ENCODE measurements at regions not wholly inside any gene's neighbourhood (a gene's known extent, or its start where the extent isn't known, plus 50 kb on each side); places are given as distances from the start of the nearest gene placed in this dataset.
"Not testable (repeated sequence)": the region's sequence is repeated elsewhere in the genome, so short reads cannot be mapped to it uniquely, and the experiment has no call there.

DNA sequence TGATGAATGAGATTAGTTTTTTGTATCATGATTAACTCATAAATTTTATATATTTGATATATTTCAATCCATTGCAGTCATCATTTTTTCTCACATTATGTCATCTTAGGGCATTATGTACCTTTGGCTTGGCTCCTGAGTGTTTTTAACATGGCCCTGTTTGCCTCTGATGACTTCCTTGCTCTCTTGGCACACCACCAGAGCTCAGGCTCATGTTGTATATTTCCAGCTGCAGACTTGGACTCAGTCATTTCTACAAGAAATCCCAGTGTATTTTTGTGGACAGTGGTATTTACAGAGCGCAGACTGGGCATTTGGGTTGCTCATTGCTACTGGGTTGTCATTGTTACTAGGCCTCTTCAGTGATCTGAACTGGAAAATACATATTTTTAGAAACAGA lies 188.5 kb downstream of the ADRA2A start:
- DNase-seq (ENCODE audit: low read depth in 2 of 2) = no peak

DNA sequence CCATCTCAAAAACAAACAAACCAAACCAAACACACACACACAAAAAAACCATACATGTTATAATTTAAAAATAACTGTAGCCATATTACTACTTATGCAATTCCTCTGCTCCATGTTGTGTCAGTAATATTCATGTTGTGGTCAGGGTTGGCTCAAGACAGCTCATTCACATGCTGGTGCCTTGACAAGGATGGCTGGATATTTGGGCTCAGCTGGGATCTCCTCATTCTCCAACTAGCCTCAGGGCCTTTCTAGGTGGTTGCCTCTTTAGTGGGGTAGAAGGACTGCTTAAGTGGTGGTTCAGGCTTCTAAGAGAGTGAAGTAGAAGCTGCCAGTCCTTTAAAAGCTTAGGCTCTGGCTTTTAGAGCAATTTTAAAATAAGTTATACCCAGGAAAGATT lies 189.3 kb downstream of the ADRA2A start:
- no peak for DNase-seq (ENCODE audit: low read depth in 2 of 2)

DNA sequence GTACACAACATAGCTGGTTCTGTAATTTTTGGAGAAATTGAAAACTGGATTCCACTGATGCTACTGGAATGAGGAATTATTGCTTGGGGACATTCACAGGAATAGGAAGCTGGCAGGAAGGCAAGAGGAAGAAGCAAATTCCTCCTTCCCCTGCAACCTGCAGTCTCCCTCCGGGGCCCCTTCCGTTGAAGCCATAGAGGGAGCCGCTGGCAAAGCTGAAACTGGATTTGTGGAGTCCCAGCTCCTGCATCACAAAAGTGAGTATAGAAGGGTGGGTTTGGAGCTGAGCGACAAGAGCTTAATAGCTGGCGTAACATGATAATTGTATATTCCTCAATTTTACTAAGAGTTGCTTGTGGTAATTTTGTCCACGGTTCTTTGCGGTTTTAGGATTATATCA lies 190.8 kb downstream of the ADRA2A start:
- DNase-seq (ENCODE audit: low read depth in 2 of 2) = no peak

DNA sequence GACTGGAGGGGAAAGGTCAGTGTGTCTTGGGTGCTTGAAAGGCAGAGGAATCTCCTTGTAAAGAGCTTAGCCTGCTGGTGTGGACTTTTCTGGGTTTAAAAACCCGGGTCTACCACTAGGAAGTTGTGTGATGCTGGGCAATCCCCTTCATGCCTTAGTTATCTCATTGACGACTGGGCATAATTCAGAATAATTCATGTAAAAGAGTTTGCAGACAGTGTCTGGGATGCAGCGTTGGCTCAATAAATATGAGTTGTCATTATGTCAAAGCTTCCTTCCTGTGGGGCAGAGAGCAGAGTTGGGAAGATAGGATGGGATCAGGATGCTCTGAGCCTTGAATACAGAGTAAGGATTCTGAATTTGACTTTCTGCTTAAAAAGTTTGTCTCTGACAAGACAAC lies 196.4 kb downstream of the ADRA2A start:
- DNase-seq (ENCODE audit: low read depth in 2 of 2) = no peak

DNA sequence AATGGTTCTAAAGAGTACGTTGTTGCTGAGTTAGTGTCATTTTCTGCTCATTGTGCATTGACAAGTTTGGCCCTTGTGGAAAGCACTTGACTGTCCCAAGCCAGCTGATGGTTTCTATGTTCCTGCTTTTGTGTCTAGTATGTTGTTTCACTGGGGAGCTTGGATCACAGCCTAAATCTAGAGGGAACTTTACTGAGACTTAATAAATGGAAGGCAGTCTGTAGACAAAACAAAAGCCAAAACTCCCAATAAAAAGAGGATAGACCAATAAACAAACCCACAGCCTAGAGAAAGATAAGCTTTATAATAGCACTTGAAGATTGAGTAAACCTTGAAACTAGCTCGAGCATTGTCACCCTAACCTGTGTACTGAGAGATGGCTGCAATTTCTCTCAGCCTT lies 196.8 kb downstream of the ADRA2A start:
- no peak for DNase-seq (ENCODE audit: low read depth in 2 of 2)

DNA sequence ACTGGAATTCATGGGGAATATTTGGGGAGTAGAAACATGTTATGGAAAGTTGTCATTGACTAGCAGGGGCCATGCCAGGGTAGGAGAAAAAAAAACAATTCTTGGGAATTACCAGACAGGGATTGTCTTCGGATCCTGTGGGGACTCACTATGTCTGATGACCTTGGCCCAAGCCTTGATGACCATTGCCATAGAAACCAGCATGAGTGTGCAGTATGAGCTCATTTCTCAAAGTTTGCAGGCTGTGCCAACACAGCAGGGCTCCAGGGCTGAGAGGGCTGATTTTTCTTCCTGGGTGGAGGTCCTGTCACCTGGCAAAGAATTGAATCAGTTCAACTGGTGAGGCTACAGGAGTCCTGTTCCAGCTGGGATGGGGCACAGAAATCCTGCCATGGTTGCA lies 198.3 kb downstream of the ADRA2A start:
- no peak for DNase-seq (ENCODE audit: low read depth in 2 of 2)

DNA sequence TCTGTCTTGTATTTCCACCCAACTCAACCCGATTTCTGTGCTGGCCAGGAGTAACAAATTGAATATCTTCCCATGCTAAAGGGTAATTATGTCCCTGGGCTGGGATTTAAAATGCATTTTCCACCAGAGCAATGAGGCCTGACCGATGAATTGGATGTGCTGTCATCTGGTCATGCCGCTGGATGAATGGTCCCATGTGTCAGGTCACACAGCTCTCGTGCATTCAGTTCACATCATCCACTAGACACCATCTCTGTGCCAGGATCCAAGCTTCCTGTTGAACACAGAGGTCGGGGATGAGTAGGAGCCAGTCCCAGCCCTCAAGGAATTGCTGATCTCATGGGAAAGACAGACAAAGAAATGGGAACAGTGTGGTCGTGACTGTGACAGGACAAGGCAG lies 200.8 kb downstream of the ADRA2A start:
- DNase-seq (ENCODE audit: low read depth in 2 of 2) = no peak

DNA sequence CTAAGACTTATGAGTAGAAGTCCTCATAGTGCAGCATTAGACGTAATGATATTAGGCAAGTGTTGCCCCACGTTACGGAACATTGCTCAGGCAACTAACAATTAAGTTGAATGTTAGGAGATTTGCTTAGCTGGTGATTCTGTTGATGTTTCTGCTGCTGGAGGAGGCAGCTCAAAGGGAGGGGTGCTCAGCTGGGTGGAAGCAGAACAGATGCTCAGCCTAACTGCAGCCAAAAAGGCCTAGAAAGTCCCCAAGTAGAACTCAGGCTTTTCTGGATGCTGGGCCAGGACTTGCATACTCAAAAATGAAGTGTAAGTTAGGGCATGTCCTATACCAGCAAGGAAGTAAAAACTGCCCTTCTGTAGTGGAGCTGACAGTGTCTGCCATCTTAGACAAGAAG lies 201.4 kb downstream of the ADRA2A start:
- no peak for DNase-seq (ENCODE audit: low read depth in 2 of 2)

DNA sequence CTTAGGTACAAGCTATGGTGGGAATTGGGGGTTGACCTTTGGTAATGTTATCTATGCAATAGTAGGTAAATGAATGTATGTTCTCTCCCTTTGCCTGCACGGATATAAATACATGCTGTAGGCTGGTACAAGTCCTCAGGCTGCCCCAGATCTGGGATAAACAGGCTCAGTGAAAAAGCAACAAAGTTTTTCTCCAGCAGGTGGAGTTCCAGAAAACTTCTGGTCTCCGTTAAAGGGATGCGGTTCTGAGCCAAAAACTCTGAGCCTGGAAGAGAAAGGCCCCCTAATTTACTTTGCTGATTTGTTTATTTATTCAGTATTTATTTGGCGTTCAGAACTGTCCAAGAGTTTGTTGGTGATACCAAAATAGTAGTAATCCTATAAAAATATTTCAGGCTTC lies 204.7 kb downstream of the ADRA2A start:
- no peak for DNase-seq (ENCODE audit: low read depth in 2 of 2)

DNA sequence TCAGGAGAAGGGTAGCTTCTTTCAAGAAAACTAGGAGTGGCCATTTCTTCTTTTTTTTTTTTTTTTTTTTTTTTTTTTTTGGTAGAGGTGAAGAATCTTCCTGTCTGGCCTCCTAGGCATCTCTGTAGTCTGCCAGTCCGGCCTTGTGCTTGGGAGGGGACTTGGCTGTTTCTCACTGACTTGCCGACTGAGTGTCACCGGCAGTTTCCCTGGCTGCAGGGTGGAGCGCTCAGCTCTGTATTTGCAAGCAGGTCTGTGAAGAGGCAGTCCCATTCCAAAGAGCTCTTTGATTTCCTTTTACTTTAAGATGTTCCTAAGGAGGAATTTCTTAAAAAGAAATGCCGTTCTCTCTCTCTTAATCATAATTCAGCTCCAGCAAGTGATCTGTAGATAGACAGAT lies 212.6 kb downstream of the ADRA2A start:
- no peak for DNase-seq (ENCODE audit: low read depth in 2 of 2)

DNA sequence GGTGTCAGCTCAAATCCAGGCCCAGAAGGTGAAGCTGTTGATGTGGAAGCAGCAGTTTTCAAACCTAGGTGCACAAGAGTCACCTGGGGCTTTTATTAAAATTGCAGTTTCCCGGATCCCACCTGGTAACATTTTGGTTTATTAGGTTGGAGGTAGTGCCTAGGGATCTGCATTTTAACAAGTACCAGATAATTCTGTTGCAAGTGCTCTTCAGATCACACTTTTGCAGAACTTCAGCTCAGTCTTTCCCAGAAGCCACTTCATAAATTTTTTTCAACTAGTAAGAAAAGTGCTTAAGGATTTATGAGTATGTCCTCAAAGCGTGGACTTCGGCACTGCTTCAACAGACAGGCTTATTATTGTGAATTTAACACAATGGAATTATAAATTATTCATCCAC lies 213.8 kb downstream of the ADRA2A start:
- DNase-seq (ENCODE audit: low read depth in 2 of 2) = no peak

DNA sequence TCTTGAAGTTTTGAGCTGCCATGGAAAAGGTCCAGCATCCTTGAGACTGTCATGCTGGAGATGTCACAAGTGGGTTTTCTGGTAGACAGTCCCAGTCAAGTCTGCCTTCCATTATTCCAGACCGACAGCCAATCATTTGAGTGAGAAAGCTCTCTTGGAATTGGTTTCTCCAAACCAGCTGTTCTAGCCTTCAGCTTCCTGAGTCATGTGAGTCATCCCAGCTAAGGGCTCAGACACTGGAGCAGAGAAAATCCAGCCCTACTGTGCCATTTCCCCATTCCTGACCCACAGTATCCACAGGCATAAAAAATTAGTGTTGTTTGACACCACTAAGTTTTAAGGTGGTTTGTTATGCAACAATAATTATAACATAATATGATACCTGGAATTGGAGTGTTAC lies 219.0 kb downstream of the ADRA2A start:
- no peak for DNase-seq (ENCODE audit: low read depth in 2 of 2)

DNA sequence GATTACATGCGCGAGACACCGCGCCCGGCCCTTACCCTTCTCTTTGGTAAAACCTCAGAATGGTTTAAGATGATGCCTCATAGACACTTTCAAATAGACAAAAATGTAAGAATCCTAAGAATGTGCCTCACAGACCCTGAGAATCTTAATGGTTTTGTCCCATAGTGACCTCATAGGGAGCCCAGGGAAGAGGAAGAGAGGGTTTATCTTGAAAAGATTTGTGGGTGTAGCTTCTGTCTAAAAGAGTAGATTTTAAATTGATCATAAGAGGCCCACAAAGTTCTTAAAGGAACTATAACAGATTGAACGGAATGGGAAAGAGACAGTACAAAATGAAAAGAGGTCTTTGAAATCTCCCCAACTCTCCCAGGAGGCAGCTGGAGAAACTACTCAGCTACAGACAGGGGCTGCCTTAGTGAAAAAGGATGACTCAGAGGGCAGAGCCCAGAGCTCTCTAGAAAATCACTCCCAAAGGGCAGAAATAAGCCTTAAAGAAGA lies 220.6 kb downstream of the ADRA2A start:
- no peak for DNase-seq (ENCODE audit: low read depth in 2 of 2)

DNA sequence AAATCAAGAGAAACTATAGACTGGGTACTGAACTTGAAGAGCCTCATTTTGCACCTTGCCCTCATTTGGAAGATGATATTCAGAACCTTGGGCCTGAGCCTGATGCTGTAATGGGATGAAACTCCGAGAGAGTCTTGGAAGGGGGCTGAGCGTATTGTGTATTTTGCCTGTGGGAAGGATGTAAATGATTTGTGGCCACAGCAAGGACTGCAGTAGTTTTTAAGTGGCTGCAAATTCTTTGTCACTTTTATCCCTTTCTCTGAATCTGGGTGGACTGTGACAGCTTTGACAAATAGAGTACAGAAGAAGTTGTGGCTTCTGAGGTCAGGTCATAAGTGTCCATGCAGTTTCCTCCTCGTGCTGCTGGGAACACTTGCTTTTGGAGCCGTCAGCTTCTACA lies 221.2 kb downstream of the ADRA2A start:
- DNase-seq (ENCODE audit: low read depth in 2 of 2) = no peak

DNA sequence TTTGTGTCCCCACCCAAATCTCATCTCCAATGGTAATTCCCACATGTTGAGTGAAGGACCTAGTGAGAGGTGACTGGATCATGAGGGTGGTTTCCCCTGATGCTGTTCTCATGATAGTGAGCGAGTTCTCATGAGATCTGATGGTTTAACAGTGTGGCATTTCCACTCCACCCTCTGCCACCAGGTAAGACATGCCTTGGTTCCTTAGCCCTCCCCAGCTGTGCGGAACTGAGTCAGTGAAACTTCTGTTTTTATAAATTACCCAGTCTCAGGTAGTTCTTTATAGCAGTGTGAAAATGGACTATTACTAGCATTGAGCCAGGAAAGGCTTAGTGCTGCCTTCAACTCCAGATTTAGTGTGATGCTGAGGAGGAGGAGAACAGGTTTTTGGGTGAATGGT lies 222.2 kb downstream of the ADRA2A start:
- no peak for DNase-seq (ENCODE audit: low read depth in 2 of 2)

DNA sequence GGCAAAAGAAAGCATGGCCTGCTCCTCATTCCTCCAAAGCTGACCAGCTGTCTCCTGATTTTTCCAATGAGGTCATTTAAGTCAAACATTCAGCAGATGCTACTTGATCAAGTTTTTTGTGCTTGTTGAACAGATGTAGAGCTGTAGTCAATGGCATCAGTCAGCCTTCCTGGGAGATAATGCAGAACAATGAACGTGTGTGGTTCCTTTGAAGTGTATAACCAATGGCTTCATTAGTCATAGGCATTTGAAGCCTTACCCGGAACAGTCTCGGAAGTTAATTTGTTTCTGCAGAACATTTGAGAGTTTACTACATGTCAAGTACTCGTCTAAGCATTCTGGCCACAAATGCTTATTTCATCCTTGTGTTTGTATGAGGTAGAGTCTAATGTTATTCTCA lies 227.1 kb downstream of the ADRA2A start:
- no peak for DNase-seq (ENCODE audit: low read depth in 2 of 2)

DNA sequence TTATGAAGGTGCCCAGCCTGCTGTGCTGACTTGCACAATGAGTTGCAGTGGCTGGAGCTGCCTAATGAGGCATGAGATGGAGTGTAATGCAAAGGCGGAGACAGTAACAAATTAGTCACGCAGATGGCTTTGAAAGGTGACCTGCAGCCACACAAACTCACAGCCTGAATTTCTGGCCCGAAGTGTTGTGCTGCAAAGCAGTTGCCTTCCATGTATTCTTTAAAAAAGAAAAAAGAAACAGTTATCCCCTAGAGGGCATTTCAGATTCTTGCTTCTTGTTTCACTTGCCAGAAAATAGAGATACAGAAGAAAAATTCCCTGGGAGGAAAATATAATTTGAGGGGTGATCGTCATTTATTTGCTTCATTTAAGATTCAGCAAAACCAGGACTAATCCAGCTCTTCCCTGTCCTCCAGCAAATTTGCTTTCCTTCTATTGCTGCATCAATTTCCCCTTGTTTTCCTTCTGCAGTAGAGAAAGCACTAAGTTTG lies 239.9 kb downstream of the ADRA2A start:
- no peak for DNase-seq (ENCODE audit: low read depth in 2 of 2)

DNA sequence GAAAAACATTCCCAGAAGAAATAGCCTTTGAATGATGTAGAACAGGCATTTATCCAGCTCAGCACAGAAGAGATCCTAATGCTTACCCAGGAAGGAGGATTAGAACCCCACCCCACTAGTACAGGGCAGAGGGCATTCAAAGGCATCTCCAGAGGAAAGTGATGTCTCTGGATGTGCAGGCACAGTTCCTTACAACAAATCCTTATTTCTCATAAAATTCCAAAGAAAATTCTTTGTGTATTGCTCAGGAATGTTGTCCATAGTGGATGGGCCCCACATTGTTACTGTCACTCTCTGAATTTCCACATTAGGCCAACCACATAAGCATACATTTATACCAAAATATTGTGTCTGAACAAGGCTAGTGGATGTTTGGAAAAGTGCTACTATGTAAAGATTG lies 243.0 kb downstream of the ADRA2A start:
- no peak for DNase-seq (ENCODE audit: low read depth in 2 of 2)

DNA sequence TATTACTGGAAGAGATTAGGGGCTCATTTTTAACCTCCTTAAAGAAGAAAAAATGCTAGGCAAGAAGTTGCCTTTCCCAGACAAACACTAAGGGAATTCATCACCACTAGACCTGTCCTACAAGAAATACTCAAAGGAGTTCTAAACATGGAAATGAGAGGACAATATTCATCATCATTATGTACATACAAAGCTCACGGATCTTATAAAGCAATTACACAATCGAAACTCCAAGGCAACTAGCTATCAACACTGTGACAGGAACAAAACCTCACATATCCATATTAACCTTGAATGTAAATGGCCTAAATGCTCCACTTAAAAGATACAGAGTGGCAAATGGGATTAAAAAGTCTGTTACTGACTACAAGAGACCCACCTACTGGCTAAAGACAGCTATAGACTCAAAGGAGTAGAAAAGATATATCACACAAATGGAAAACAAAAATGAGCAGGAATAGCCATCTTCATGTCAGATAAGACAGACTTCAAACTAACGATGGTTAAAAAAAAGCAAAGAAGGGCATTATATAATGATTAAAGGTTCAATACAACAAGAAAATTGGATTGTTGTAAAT lies 246.6 kb downstream of the ADRA2A start:
- DNase-seq (ENCODE audit: low read depth in 2 of 2) = no peak

DNA sequence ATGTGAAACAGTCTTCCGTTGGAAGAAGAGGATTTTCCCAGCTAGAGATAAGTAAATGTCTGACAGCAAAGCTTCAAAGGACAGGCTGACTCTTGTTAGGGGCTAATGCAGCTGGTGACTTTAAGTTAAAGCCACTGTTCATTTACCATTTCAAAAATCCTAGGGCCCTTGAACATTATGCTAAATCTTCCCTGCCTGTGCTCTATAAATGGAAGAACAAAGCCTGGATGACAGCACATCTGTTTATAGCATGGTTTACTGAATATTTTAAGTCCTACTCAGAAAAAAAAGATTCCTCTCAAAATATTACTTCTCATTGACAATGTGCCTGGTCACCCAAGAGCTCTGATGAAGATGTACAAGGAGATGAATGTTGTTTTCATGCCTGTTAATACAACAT lies 255.3 kb downstream of the ADRA2A start:
- DNase-seq (ENCODE audit: low read depth in 2 of 2) = not testable (repeated sequence)

DNA sequence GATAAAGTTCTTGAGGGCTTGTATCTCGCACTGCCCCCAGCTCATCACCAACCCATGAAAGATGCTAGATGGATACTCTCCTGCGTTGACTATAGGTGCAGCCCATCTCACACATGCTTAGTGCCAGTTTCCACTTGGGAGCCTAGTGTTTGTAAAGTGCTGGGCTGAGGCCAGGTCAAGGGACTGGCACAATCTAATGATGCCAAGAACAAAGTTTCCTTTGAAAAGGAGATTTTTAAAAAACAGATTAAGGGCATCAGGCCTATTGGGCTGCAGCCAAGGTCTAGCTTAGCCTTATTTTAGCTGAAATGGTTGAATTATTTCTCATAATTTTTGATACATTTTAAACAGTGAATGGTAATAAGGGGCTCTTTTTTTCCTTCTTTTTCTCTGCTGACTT lies 259.0 kb downstream of the ADRA2A start:
- DNase-seq (ENCODE audit: low read depth in 2 of 2) = no peak

DNA sequence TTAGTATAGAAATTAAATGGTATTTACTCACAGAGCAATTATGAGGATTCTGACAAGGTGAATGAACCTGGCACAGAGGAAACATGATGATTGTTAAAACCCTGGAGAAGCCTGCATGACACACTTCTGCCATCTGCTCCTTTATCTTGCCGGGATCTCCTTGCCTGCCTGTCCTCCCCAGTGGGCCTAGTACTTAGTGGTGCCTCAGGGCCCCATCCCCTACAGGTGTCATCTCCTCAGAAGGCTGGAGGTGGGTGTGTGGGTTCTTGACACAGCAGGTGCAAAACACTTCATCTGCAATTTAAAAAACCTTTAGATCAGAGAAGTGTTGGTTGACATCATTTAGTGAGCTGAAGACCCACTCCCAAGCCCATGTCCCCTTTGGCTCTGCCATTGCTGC lies 261.2 kb downstream of the ADRA2A start:
- DNase-seq (ENCODE audit: low read depth in 2 of 2) = no peak

DNA sequence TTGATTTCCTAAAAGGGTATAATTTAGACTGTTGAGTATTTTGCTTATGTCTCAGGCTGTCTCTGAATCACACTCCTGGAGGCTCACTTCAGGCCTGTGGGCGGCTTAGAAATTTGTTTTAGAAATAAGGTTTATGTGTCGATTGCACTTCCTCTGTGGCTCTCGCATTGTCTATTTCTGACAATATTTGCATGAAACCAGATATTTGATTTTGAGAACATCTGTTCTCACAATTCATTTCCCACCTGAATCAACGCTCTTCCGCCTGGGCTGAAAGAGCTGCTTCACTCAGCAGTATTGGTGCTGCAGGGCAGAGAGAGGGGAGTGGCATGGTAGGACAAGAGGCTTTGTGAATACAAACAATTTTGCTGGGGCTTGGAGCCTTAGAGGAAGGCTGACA lies 262.0 kb downstream of the ADRA2A start:
- no peak for DNase-seq (ENCODE audit: low read depth in 2 of 2)

DNA sequence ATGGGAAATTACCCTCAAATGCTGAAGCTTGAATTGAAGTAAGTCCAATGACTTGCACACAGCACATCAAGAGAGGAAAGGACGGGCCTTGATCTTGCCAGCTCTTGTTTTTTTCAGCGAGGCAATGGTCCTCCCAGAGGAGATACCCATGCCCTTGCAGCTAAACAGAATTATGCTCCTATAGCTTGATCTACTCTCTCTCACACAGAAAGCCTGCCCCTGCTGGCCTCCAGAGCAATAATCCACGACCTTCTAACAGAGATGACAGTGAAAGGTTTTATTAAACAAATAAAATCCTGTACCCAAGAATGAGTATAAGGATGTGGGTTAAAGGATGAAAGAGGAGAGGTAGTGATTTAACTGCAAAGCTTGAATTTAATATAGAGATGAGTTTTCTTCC lies 268.0 kb downstream of the ADRA2A start:
- DNase-seq (ENCODE audit: low read depth in 2 of 2) = no peak
